Middle frontal gyrus (tissue), 1 donor: ENCODE measurements at regions not wholly inside any gene's neighbourhood (a gene's known extent, or its start where the extent isn't known, plus 50 kb on each side); places are given as distances from the start of the nearest gene placed in this dataset.
"Not testable (repeated sequence)": the region's sequence is repeated elsewhere in the genome, so short reads cannot be mapped to it uniquely, and the experiment has no call there.

Source experiments
- DNase-seq: peaks from one replicate; pipeline ENCODE4 v3.0.0-alpha.2; 2015; ENCODE audit warnings: low spot score; ENCODE audit errors: extremely low spot score

- not testable (repeated sequence) for DNase-seq
Observed at GRCh38 chr7:55705728-55706450, 133.6 kb upstream of the VOPP1 start.

- not testable (repeated sequence) for DNase-seq
Observed at GRCh38 chr7:55702831-55703230, 130.5 kb upstream of the VOPP1 start.

GRCh38 chr7:55699450-55699842 is 127.1 kb upstream of the VOPP1 start:
- not testable (repeated sequence) for DNase-seq

- DNase-seq = not testable (repeated sequence)
Observed at GRCh38 chr7:55698607-55699449, 126.5 kb upstream of the VOPP1 start.

- not testable (repeated sequence) for DNase-seq
Observed at GRCh38 chr7:55695893-55696701, 123.8 kb upstream of the VOPP1 start.

GRCh38 chr7:55694484-55694883 is 122.2 kb upstream of the VOPP1 start:
- DNase-seq = not testable (repeated sequence)

- not testable (repeated sequence) for DNase-seq
Observed at GRCh38 chr7:55688684-55689681, 116.7 kb upstream of the VOPP1 start.

GRCh38 chr7:55688261-55688660 is 116.0 kb upstream of the VOPP1 start:
- DNase-seq = not testable (repeated sequence)

- DNase-seq = not testable (repeated sequence)
Observed at GRCh38 chr7:55687252-55687651, 115.0 kb upstream of the VOPP1 start.

- DNase-seq = not testable (repeated sequence)
Observed at GRCh38 chr7:55686771-55687170, 114.5 kb upstream of the VOPP1 start.

GRCh38 chr7:55683501-55683900 is 111.2 kb upstream of the VOPP1 start:
- DNase-seq = not testable (repeated sequence)

- DNase-seq = not testable (repeated sequence)
Observed at GRCh38 chr7:55675589-55675988, 103.3 kb upstream of the VOPP1 start.

- not testable (repeated sequence) for DNase-seq
Observed at GRCh38 chr7:55673525-55673924, 101.2 kb upstream of the VOPP1 start.

GRCh38 chr7:55672084-55672483 is 99.8 kb upstream of the VOPP1 start:
- DNase-seq = not testable (repeated sequence)

GRCh38 chr7:55657654-55658053 is 85.4 kb upstream of the VOPP1 start:
- DNase-seq = no peak

GRCh38 chr7:55651057-55651456 is 78.8 kb upstream of the VOPP1 start:
- no peak for DNase-seq

- no peak for DNase-seq
Observed at GRCh38 chr7:55649238-55649637, 76.9 kb upstream of the VOPP1 start.

- no peak for DNase-seq
Observed at GRCh38 chr7:55644567-55644966, 72.3 kb upstream of the VOPP1 start.

- no peak for DNase-seq
Observed at GRCh38 chr7:55642266-55642665, 70.0 kb upstream of the VOPP1 start.

GRCh38 chr7:55641811-55642210 is 69.5 kb upstream of the VOPP1 start:
- DNase-seq = no peak
